Endothelial cell of umbilical vein (primary cell): ENCODE measurements at regions not wholly inside any gene's neighbourhood (a gene's known extent, or its start where the extent isn't known, plus 50 kb on each side); places are given as distances from the start of the nearest gene placed in this dataset.

ENCODE experiments used
- BruUV-seq: library from RNA; stranded (reverse); fragments of 400-500 nt; replicated peaks from 2 replicates; lab custom pipeline; 2021; lab: Mats Ljungman, UMichigan
- CTCF ChIA-PET: fragments of 300-600, 350-600 bp; sonication (Branson Sonifier 250); formaldehyde crosslinking; loops from one replicate; lab custom pipeline; 2021; ENCODE audit warnings: antibody characterized with exemption, inconsistent platforms; lab: Charles Lee
- POLR2A ChIA-PET: fragments of 300-600, 350-600 bp; sonication (Branson Sonifier 250); formaldehyde crosslinking; loops from one replicate; lab custom pipeline; 2021; ENCODE audit warnings: antibody characterized with exemption, inconsistent platforms; lab: Charles Lee
- DNase-seq: peaks from one replicate; pipeline ENCODE4 v3.0.0-alpha.2; 2011; ENCODE audit warnings: low read depth, low spot score
- FAIRE-seq: peaks from 2 replicates; lab custom pipeline; 2011; peaks lifted over from hg19 to GRCh38; lab: Jason Lieb, UNC
- H2AFZ ChIP-seq: 2 replicates; pipeline ENCODE4 v1.6.0; 2012; ENCODE audit warnings: low read depth, low read length, control low read depth, inconsistent platforms
- H3K27ac ChIP-seq: 2 replicates; pipeline ENCODE4 v1.5.1; 2011; ENCODE audit warnings: low read depth, mild to moderate bottlenecking, control low read depth, low read length, moderate library complexity; ENCODE audit not compliant: insufficient read depth
- H3K27me3 ChIP-seq, 2 experiments: 2 replicates each; pipeline versions ENCODE4 v1.6.0 to v1.6.1; 2011; ENCODE audit warnings: low read length in 2 of 2, mixed read lengths in 1 of 2; ENCODE audit not compliant: control insufficient read depth in 2 of 2, insufficient read depth in 2 of 2
- H3K36me3 ChIP-seq, 2 experiments: 2 replicates in 1 of 2; 3 replicates in 1 of 2; pipeline ENCODE4 v1.5.1; 2011; ENCODE audit warnings: low read length in 2 of 2, mild to moderate bottlenecking in 1 of 2, moderate library complexity in 1 of 2; ENCODE audit not compliant: control insufficient read depth in 2 of 2, insufficient read depth in 2 of 2; ENCODE audit errors: extremely low read depth in 1 of 2
- H3K4me1 ChIP-seq: 3 replicates; pipeline ENCODE4 v1.5.1; 2011; ENCODE audit warnings: mild to moderate bottlenecking, low read length; ENCODE audit not compliant: control insufficient read depth, insufficient read depth; ENCODE audit errors: extremely low read depth
- H3K4me2 ChIP-seq: 2 replicates; pipeline ENCODE4 v1.6.1; 2011; ENCODE audit warnings: low read length, control low read depth, mixed read lengths; ENCODE audit not compliant: insufficient read depth
- H3K4me3 ChIP-seq, 3 experiments: fragments of 200-600 bp in 1 of 3; sonication (generic), shearing (Covaris generic) in 1 of 3; replicated peaks in 1 of 3; 2 replicates each; pipeline ENCODE4 v1.5.1; 2011 to 2016; ENCODE audit warnings: control low read depth in 3 of 3, low read length in 3 of 3, mild to moderate bottlenecking in 2 of 3, inconsistent platforms in 1 of 3, low read depth in 1 of 3, moderate library complexity in 1 of 3; ENCODE audit not compliant: insufficient read depth in 1 of 3
- H3K79me2 ChIP-seq: 2 replicates; pipeline ENCODE4 v1.6.0; 2012; ENCODE audit warnings: low read length, inconsistent platforms; ENCODE audit not compliant: control insufficient read depth, insufficient read depth
- H3K9ac ChIP-seq: replicated peaks from 2 replicates; pipeline ENCODE3; 2011; ENCODE audit warnings: low read length, control low read depth; ENCODE audit not compliant: insufficient read depth; ENCODE audit errors: extremely low read depth
- H3K9me1 ChIP-seq: replicated peaks from 3 replicates; pipeline ENCODE4 v1.6.0; 2011; ENCODE audit warnings: mild to moderate bottlenecking, low read length; ENCODE audit not compliant: control insufficient read depth, insufficient read depth; ENCODE audit errors: extremely low read depth
- H3K9me3 ChIP-seq: replicated peaks from 2 replicates; pipeline ENCODE4 v1.5.1; 2012; ENCODE audit warnings: low read length, inconsistent platforms; ENCODE audit not compliant: control insufficient read depth, insufficient read depth
- H4K20me1 ChIP-seq: replicated peaks from 2 replicates; pipeline ENCODE3; 2011; ENCODE audit warnings: mild to moderate bottlenecking, low read length; ENCODE audit not compliant: control insufficient read depth, insufficient read depth; ENCODE audit errors: extremely low read depth
- CTCF ChIP-seq, 2 donors: IDR thresholded peaks; 1 replicate in 1 of 2; 2 replicates in 1 of 2; pipeline ENCODE4 v1.5.1; 2011; ENCODE audit warnings: low read length in 2 of 2, mild to moderate bottlenecking in 2 of 2, moderate library complexity in 2 of 2, control low read depth in 1 of 2, inconsistent platforms in 1 of 2, low read depth in 1 of 2; ENCODE audit not compliant: insufficient read depth in 1 of 2; ENCODE audit errors: extremely low read depth in 1 of 2
- EZH2 ChIP-seq: IDR thresholded peaks from 2 replicates; pipeline ENCODE4 v1.6.1; 2012; ENCODE audit warnings: borderline replicate concordance, low read depth, mild to moderate bottlenecking, moderate library complexity, low read length, inconsistent platforms; ENCODE audit not compliant: severe bottlenecking
- FOS ChIP-seq: IDR thresholded peaks from 2 replicates; pipeline ENCODE4 v1.6.1; 2011; ENCODE audit warnings: mild to moderate bottlenecking, low read length, moderate library complexity, borderline replicate concordance; ENCODE audit not compliant: insufficient read depth
- GATA2 ChIP-seq: IDR thresholded peaks from 2 replicates; pipeline ENCODE4 v1.7.0; 2011; ENCODE audit warnings: low read depth, mild to moderate bottlenecking, moderate library complexity, mixed read lengths, low read length; ENCODE audit not compliant: insufficient read length, insufficient read depth
- JUN ChIP-seq: IDR thresholded peaks from 2 replicates; pipeline ENCODE4 v1.6.1; 2011; ENCODE audit warnings: borderline replicate concordance, low read depth; ENCODE audit not compliant: insufficient read length, insufficient read depth
- MAX ChIP-seq: IDR thresholded peaks from 2 replicates; pipeline ENCODE4 v1.6.1; 2011; ENCODE audit not compliant: insufficient read depth, insufficient read length
- MYC ChIP-seq: IDR thresholded peaks from one replicate; pipeline ENCODE4 v1.6.1; 2011; ENCODE audit warnings: mild to moderate bottlenecking, low read depth, low read length
- POLR2A ChIP-seq: IDR thresholded peaks from 2 replicates; pipeline ENCODE4 v1.6.1; 2012; ENCODE audit warnings: low read depth, mild to moderate bottlenecking, control low read depth, low read length
- POLR2AphosphoS5 ChIP-seq: IDR thresholded peaks from 2 replicates; pipeline ENCODE4 v1.6.1; 2012; ENCODE audit warnings: low read depth, mild to moderate bottlenecking, control low read depth, low read length, moderate library complexity; ENCODE audit not compliant: insufficient read depth
- dilution Hi-C: fragments of 300-500 bp; cut with MboI; formaldehyde crosslinking; loops from one replicate; pipeline ENCODE4 v1.15.0; 2019; ENCODE audit warnings: low sequenced_read_pairs; ENCODE audit not compliant: extremely low pct_ligation_motif_present
- intact Hi-C: fragments of 100-400 bp; cut with micrococcal nuclease; formaldehyde crosslinking; loops from one replicate; pipeline ENCODE4 v1.10.0; 2022

GRCh38 chr4:14545807-14546206 is 456.5 kb upstream of the CPEB2 start:
- H3K79me2 ChIP-seq, result no peaks in the 10 kb centered on the region
- no peaks in the 10 kb centered on the region for H3K36me3 ChIP-seq
- ChIA-PET CTCF (no interaction called here), POLR2A (no interaction called here)
- no TSS peak for BruUV-seq
- H4K20me1 ChIP-seq, result no peaks in the 10 kb centered on the region
- no peak overlapping the region for H3K9ac ChIP-seq
- FAIRE-seq, result no peak
- dilution Hi-C loops (no loop called here), intact Hi-C loops (no loop called here)
- H3K4me1 ChIP-seq, result no peaks in the 10 kb centered on the region
- TF ChIP-seq POLR2AphosphoS5 (no peak), MAX (no peak), EZH2 (no peak), FOS (no peak), POLR2A (no peak), CTCF (IDR thresholded peaks at IDR 0.05; ENCODE audit: extremely low read depth in 1 of 2, insufficient read depth in 1 of 2, low read depth in 1 of 2, low read length in 2 of 2) (no peak), MYC (no peak), JUN (no peak), GATA2 (no peak)
- H3K9me3 ChIP-seq, result no peaks in the 10 kb centered on the region
- H3K27me3 ChIP-seq, result no peaks in the 10 kb centered on the region
- no peak overlapping the region for H2AFZ ChIP-seq
- no peak overlapping the region for H3K27ac ChIP-seq
- no peak for DNase-seq
- no peak overlapping the region for H3K4me3 ChIP-seq
- no peaks in the 10 kb centered on the region for H3K9me1 ChIP-seq
- no peak overlapping the region for H3K4me2 ChIP-seq
